ENCODE measurements at regions not wholly inside any gene's neighbourhood (a gene's known extent, or its start where the extent isn't known, plus 50 kb on each side); places are given as distances from the start of the nearest gene placed in this dataset.

DNA sequence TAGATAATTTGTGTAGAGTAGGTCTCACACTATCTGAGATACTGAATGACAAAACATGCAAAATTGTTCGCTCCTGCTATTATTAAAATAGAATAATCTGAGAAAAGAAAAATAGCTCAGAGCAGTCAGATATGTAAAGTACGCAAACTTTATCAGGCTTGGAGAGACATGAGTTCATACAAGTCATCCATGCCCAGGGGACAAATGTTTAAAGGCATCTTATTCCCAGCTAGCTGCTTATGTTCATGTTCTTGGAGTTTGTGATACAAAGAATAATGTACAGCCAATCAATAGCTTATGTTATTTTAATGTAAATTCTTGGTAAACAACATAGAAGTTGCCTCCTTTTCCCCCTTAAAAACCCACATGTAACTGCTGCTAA is 69.4 kb upstream of the USP25 start:
- dilution Hi-C loops (cut with HindIII; ENCODE audit: low sequenced_read_pairs, unreplicated experiment): no loop called here
- no peak overlapping the region for H2BK5ac ChIP-seq (ENCODE audit: low read depth, low read length, poor library complexity, severe bottlenecking)
- no peak overlapping the region for H2AFZ ChIP-seq (replicated peaks; ENCODE audit: low read length, poor library complexity)
- H4K5ac ChIP-seq (ENCODE audit: low read depth, low read length): no peak overlapping the region
- no peaks in the 10 kb centered on the region for H4K20me1 ChIP-seq (ENCODE audit: insufficient read depth, low read length)
- H3K18ac ChIP-seq (ENCODE audit: low read depth, low read length): no peak overlapping the region
- ChIA-PET CTCF (no interaction called here), POLR2A (ENCODE audit: unreplicated experiment) (no interaction called here)
- in situ Hi-C loops (cut with MboI; ENCODE audit: low sequenced_read_pairs): no loop called here
- WGBS, 2 experiments (ENCODE audit: extremely low coverage in 2 of 2, insufficient read length in 1 of 2): 100% methylated on average over 1 of the region's 2 CpGs; no CpG with 5 or more reads in 1 of the 2 experiments
- no peak overlapping the region for H2BK20ac ChIP-seq (ENCODE audit: low read depth, low read length)
- H3K56ac ChIP-seq (ENCODE audit: extremely low read depth, insufficient read depth, low read length): no peak overlapping the region
- H4K8ac ChIP-seq (ENCODE audit: low read depth in 2 of 2, low read length in 2 of 2): no peak overlapping the region
- no peak overlapping the region for H3K27ac ChIP-seq (ENCODE audit: insufficient read depth, low read length)
- no peak for DNase-seq
- no peaks in the 10 kb centered on the region for H3K79me1 ChIP-seq (ENCODE audit: low read depth in 1 of 2, low read length in 2 of 2)
- no peak overlapping the region for H3K14ac ChIP-seq (replicated peaks; ENCODE audit: low read depth, low read length)
- intact Hi-C loops (cut with micrococcal nuclease): no loop called here
- no peaks in the 10 kb centered on the region for H3K9me1 ChIP-seq (ENCODE audit: insufficient read depth, low read length)
- no peaks in the 10 kb centered on the region for H3K27me3 ChIP-seq (ENCODE audit: control insufficient read depth, insufficient read depth, low read length)
- no peak overlapping the region for H4K91ac ChIP-seq (ENCODE audit: insufficient read depth, low read depth, low read length)
- no peak overlapping the region for H3K23ac ChIP-seq (ENCODE audit: low read depth, low read length)
- no peak overlapping the region for H2AK5ac ChIP-seq (ENCODE audit: low read depth, low read length)
- no peaks in the 10 kb centered on the region for H3K9me3 ChIP-seq (ENCODE audit: control insufficient read depth, insufficient read depth, low read length)
- no peak overlapping the region for H3K4ac ChIP-seq (ENCODE audit: low read depth, low read length)
- no peak overlapping the region for H2BK15ac ChIP-seq (ENCODE audit: low read depth, low read length)
- H3K9ac ChIP-seq (ENCODE audit: low read depth, low read length): no peak overlapping the region
- no peak overlapping the region for H2AK9ac ChIP-seq (replicated peaks; ENCODE audit: low read depth, low read length, poor library complexity)
- no peak overlapping the region for H3K4me3 ChIP-seq (ENCODE audit: insufficient read depth, low read depth, low read length)
- no peaks in the 10 kb centered on the region for H3K4me1 ChIP-seq (ENCODE audit: control insufficient read depth, insufficient read depth, low read length)
- H2BK120ac ChIP-seq (ENCODE audit: low read depth, low read length): no peak overlapping the region
- ATAC-seq (ENCODE audit: low read depth): no peak
- no peaks in the 10 kb centered on the region for H3K36me3 ChIP-seq (ENCODE audit: control insufficient read depth, insufficient read depth, low read length)
- TF ChIP-seq, protein P1, sequence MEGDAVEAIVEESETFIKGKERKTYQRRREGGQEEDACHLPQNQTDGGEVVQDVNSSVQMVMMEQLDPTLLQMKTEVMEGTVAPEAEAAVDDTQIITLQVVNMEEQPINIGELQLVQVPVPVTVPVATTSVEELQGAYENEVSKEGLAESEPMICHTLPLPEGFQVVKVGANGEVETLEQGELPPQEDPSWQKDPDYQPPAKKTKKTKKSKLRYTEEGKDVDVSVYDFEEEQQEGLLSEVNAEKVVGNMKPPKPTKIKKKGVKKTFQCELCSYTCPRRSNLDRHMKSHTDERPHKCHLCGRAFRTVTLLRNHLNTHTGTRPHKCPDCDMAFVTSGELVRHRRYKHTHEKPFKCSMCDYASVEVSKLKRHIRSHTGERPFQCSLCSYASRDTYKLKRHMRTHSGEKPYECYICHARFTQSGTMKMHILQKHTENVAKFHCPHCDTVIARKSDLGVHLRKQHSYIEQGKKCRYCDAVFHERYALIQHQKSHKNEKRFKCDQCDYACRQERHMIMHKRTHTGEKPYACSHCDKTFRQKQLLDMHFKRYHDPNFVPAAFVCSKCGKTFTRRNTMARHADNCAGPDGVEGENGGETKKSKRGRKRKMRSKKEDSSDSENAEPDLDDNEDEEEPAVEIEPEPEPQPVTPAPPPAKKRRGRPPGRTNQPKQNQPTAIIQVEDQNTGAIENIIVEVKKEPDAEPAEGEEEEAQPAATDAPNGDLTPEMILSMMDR (conservative IDR thresholded peaks at IDR 0.05; ENCODE audit: low read depth, low read length): no peak
- no peak overlapping the region for H3K4me2 ChIP-seq (ENCODE audit: low read depth, low read length)
- BruUV-seq (replicated peaks): no TSS peak

All from IMR-90 (cell line).